ENCODE measurements at regions not wholly inside any gene's neighbourhood (a gene's known extent, or its start where the extent isn't known, plus 50 kb on each side); places are given as distances from the start of the nearest gene placed in this dataset.
A peak's percentile ranks its signal among the peaks of the same experiment; 100 is the strongest.

DNA sequence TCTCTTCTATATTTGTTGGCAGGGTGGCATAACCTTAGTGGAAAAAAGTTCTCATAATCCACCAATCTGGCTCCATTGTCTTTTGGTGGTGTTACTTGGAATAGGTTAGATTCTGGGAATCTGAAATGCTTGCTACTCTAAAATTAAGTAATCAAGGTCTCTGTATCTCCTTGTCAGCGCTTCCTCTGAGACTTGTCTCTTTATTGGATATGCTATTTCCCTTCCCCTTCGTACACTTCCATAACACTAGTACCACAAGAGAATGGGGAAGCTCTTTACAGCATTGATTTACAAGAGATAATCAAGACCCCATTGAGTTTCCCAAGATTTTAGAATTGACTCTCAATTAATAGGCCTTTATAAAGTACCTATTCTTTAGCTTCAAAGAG, 280.2 kb downstream of the ADGB start:
- intact Hi-C loops (cut with micrococcal nuclease; ENCODE audit: unreplicated experiment), result no loop called here
- H3K36me3 ChIP-seq (ENCODE audit: control insufficient read depth, insufficient read depth, low read length), result no peaks in the 10 kb centered on the region
- peak overlapping the region; percentile 26; the same call in 1 of the 2 replicates for H3K27ac ChIP-seq (ENCODE audit: low read length)
- H3K4me3 ChIP-seq (ENCODE audit: low read depth in 2 of 2, low read length in 2 of 2), result no peak overlapping the region
- in situ Hi-C loops (cut with HindIII; ENCODE audit: low pct_unique_long_range_greater_than_20kb, low sequenced_read_pairs), result no loop called here
- TF ChIP-seq, protein P1, sequence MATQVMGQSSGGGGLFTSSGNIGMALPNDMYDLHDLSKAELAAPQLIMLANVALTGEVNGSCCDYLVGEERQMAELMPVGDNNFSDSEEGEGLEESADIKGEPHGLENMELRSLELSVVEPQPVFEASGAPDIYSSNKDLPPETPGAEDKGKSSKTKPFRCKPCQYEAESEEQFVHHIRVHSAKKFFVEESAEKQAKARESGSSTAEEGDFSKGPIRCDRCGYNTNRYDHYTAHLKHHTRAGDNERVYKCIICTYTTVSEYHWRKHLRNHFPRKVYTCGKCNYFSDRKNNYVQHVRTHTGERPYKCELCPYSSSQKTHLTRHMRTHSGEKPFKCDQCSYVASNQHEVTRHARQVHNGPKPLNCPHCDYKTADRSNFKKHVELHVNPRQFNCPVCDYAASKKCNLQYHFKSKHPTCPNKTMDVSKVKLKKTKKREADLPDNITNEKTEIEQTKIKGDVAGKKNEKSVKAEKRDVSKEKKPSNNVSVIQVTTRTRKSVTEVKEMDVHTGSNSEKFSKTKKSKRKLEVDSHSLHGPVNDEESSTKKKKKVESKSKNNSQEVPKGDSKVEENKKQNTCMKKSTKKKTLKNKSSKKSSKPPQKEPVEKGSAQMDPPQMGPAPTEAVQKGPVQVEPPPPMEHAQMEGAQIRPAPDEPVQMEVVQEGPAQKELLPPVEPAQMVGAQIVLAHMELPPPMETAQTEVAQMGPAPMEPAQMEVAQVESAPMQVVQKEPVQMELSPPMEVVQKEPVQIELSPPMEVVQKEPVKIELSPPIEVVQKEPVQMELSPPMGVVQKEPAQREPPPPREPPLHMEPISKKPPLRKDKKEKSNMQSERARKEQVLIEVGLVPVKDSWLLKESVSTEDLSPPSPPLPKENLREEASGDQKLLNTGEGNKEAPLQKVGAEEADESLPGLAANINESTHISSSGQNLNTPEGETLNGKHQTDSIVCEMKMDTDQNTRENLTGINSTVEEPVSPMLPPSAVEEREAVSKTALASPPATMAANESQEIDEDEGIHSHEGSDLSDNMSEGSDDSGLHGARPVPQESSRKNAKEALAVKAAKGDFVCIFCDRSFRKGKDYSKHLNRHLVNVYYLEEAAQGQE (IDR thresholded peaks at IDR 0.05; ENCODE audit: insufficient read depth in 1 of 2, low read depth in 2 of 2, low read length in 1 of 2), result no peak
- TF ChIP-seq TCF7L2 (IDR thresholded peaks at IDR 0.05; ENCODE audit: low read depth, low read length), result no peak
- no peak for TF ChIP-seq POLR2AphosphoS5 (IDR thresholded peaks at IDR 0.05; ENCODE audit: low read depth, low read length)
- TF ChIP-seq, protein P2, sequence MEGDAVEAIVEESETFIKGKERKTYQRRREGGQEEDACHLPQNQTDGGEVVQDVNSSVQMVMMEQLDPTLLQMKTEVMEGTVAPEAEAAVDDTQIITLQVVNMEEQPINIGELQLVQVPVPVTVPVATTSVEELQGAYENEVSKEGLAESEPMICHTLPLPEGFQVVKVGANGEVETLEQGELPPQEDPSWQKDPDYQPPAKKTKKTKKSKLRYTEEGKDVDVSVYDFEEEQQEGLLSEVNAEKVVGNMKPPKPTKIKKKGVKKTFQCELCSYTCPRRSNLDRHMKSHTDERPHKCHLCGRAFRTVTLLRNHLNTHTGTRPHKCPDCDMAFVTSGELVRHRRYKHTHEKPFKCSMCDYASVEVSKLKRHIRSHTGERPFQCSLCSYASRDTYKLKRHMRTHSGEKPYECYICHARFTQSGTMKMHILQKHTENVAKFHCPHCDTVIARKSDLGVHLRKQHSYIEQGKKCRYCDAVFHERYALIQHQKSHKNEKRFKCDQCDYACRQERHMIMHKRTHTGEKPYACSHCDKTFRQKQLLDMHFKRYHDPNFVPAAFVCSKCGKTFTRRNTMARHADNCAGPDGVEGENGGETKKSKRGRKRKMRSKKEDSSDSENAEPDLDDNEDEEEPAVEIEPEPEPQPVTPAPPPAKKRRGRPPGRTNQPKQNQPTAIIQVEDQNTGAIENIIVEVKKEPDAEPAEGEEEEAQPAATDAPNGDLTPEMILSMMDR (IDR thresholded peaks at IDR 0.05), result no peak
- no peak for TF ChIP-seq SIN3A (IDR thresholded peaks at IDR 0.05; ENCODE audit: borderline replicate concordance, insufficient read depth, low read depth, low read length)
- ChIA-PET CTCF (no interaction called here), POLR2A (no interaction called here)
- H3K27me3 ChIP-seq (ENCODE audit: control insufficient read depth, insufficient read depth, low read length), result no peaks in the 10 kb centered on the region
- DNase-seq (ENCODE audit: low read depth, low spot score) (no peak), ATAC-seq (no peak)
- BruUV-seq (replicated peaks), result no TSS peak
- H3K9me3 ChIP-seq (ENCODE audit: control insufficient read depth, insufficient read depth, low read depth, low read length), result no peaks in the 10 kb centered on the region
- H3K4me1 ChIP-seq (ENCODE audit: control insufficient read depth, insufficient read depth, low read length), result no peaks in the 10 kb centered on the region

DNA sequence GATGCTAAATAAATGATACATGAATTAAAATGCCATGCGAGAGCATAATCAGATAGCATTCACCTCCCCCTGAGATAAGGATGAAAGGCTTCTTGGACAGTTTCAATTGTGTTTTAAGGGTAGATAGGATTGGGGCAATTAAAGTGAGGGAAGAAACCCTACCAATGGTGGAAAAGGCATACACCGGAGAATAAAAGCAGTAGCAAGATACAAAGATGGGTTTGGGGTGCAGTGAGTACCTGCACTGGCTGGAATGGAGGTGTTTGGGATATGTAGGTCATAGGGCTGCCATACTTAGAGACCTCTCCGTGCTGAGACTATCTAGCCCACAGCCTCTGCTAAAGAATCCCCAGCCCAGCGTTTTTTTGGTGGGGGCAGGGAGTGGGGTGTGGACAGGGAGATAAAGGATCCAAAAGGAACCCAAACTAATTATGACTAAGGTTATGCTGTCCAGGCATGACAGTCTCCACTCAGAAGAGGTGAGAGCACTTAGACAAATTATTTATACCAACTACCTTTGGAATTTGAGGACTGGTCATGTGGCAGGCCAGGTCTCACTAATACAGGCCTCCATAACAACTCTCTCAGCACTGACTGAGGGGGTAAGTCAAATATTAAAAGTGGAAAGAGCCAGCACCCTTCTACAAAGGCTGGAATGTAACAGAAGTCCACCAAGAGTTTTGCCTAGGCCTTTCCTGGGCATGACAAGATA, 280.8 kb downstream of the ADGB start:
- Histone ChIP-seq H3K27me3 (ENCODE audit: control insufficient read depth, insufficient read depth, low read length) (no peaks in the 10 kb centered on the region), H3K36me3 (ENCODE audit: control insufficient read depth, insufficient read depth, low read length) (no peaks in the 10 kb centered on the region), H3K4me3 (ENCODE audit: low read depth in 2 of 2, low read length in 2 of 2) (no peak overlapping the region), H3K4me1 (ENCODE audit: control insufficient read depth, insufficient read depth, low read length) (no peaks in the 10 kb centered on the region), H3K27ac (ENCODE audit: low read length) (no peak overlapping the region), H3K9me3 (ENCODE audit: control insufficient read depth, insufficient read depth, low read depth, low read length) (no peaks in the 10 kb centered on the region)
- ATAC-seq (no peak), DNase-seq (ENCODE audit: low read depth, low spot score) (no peak)
- in situ Hi-C loops (cut with HindIII; ENCODE audit: low pct_unique_long_range_greater_than_20kb, low sequenced_read_pairs) (no loop called here), intact Hi-C loops (cut with micrococcal nuclease; ENCODE audit: unreplicated experiment) (no loop called here)
- BruUV-seq (replicated peaks), result no TSS peak
- POLR2A ChIA-PET, result no interaction called here
- TF ChIP-seq, protein P2 (IDR thresholded peaks at IDR 0.05), result no peak
- TF ChIP-seq, protein P1 (IDR thresholded peaks at IDR 0.05; ENCODE audit: insufficient read depth in 1 of 2, low read depth in 2 of 2, low read length in 1 of 2), result no peak
- TF ChIP-seq SIN3A (IDR thresholded peaks at IDR 0.05; ENCODE audit: borderline replicate concordance, insufficient read depth, low read depth, low read length), result no peak
- no peak for TF ChIP-seq POLR2AphosphoS5 (IDR thresholded peaks at IDR 0.05; ENCODE audit: low read depth, low read length)
- TF ChIP-seq TCF7L2 (IDR thresholded peaks at IDR 0.05; ENCODE audit: low read depth, low read length), result no peak
- CTCF ChIA-PET, result no interaction called here
